Parathyroid adenoma (tissue), 2 donors: ENCODE measurements at regions not wholly inside any gene's neighbourhood (a gene's known extent, or its start where the extent isn't known, plus 50 kb on each side); places are given as distances from the start of the nearest gene placed in this dataset.

Experiments
- H2AFZ ChIP-seq: fragments of 300-600 bp; sonication (generic); one replicate; pipeline ENCODE4 v1.7.0; 2017; ENCODE audit warnings: antibody characterized with exemption, mild to moderate bottlenecking
- H3K27ac ChIP-seq: fragments of 300-600 bp; sonication (generic); one replicate; pipeline ENCODE4 v1.7.0; 2017
- H3K27me3 ChIP-seq: fragments of 300-600 bp; sonication (generic); one replicate; pipeline ENCODE4 v1.7.0; 2017; ENCODE audit warnings: low read length; ENCODE audit not compliant: control insufficient read depth, insufficient read depth
- H3K36me3 ChIP-seq: fragments of 300-600 bp; sonication (generic); one replicate; pipeline ENCODE4 v1.7.0; 2017; ENCODE audit warnings: low read length; ENCODE audit not compliant: control insufficient read depth, insufficient read depth
- H3K4me1 ChIP-seq: fragments of 300-600 bp; sonication (generic); one replicate; pipeline ENCODE4 v1.7.0; 2017; ENCODE audit warnings: control low read depth
- H3K4me2 ChIP-seq: fragments of 300-600 bp; sonication (generic); one replicate; pipeline ENCODE4 v1.7.0; 2017; ENCODE audit warnings: low read length
- H3K4me3 ChIP-seq: fragments of 300-600 bp; sonication (generic); one replicate; pipeline ENCODE4 v1.7.0; 2017; ENCODE audit warnings: low read depth, low read length
- H3K79me2 ChIP-seq: fragments of 300-600 bp; sonication (generic); one replicate; pipeline ENCODE4 v1.7.0; 2017; ENCODE audit warnings: control low read depth
- H3K9ac ChIP-seq: fragments of 300-600 bp; sonication (generic); one replicate; pipeline ENCODE4 v1.7.0; 2017; ENCODE audit warnings: mild to moderate bottlenecking
- H3K9me3 ChIP-seq: fragments of 300-600 bp; sonication (generic); one replicate; pipeline ENCODE4 v1.7.0; 2017; ENCODE audit warnings: low read length; ENCODE audit not compliant: control insufficient read depth
- TF ChIP-seq, protein P1 (sequence below): fragments of 300-600 bp; sonication (generic); IDR thresholded peaks from one replicate; pipeline ENCODE4 v1.7.0; 2017; ENCODE audit warnings: antibody characterized with exemption, mild to moderate bottlenecking
- donor health status: primary hyperparathyroidism.

- H3K4me2 ChIP-seq, result no peak overlapping the region
- H3K4me3 ChIP-seq, result no peak overlapping the region
- no peaks in the 10 kb centered on the region for H3K9me3 ChIP-seq
- no peak overlapping the region for H3K9ac ChIP-seq
- no peaks in the 10 kb centered on the region for H3K36me3 ChIP-seq
- no peak overlapping the region for H2AFZ ChIP-seq
- no peak overlapping the region for H3K27ac ChIP-seq
- TF ChIP-seq, protein P1, sequence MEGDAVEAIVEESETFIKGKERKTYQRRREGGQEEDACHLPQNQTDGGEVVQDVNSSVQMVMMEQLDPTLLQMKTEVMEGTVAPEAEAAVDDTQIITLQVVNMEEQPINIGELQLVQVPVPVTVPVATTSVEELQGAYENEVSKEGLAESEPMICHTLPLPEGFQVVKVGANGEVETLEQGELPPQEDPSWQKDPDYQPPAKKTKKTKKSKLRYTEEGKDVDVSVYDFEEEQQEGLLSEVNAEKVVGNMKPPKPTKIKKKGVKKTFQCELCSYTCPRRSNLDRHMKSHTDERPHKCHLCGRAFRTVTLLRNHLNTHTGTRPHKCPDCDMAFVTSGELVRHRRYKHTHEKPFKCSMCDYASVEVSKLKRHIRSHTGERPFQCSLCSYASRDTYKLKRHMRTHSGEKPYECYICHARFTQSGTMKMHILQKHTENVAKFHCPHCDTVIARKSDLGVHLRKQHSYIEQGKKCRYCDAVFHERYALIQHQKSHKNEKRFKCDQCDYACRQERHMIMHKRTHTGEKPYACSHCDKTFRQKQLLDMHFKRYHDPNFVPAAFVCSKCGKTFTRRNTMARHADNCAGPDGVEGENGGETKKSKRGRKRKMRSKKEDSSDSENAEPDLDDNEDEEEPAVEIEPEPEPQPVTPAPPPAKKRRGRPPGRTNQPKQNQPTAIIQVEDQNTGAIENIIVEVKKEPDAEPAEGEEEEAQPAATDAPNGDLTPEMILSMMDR, result no peak
- no peaks in the 10 kb centered on the region for H3K79me2 ChIP-seq
- no peaks in the 10 kb centered on the region for H3K4me1 ChIP-seq
- no peaks in the 10 kb centered on the region for H3K27me3 ChIP-seq
These were observed 74.6 kb upstream of the CREB3L1 start for GRCh38 chr11:46202696-46203391.

DNA sequence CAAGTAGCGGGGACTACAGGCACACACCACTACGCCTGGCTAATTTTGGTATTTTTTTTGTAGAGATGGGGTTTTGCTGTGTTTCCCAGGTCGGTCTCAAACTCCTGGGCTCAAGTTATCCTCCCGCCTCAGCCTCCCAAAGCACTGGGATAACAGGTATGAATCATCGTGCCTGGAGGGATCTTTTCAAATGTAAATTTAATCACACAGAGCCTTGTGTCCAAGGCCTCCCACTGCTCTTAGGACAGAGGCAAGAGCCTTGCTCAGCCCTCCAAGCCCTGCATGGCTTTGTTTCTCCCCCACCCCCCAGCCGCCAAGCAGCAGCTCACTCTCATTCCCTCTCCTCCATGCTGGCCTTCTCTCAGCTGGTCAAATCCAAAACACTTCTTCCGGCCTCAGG, 75.3 kb upstream of the CREB3L1 start:
- Histone ChIP-seq H3K27ac (no peak overlapping the region), H3K4me1 (no peaks in the 10 kb centered on the region), H3K4me3 (no peak overlapping the region), H3K36me3 (no peaks in the 10 kb centered on the region), H3K9me3 (no peaks in the 10 kb centered on the region), H3K27me3 (no peaks in the 10 kb centered on the region), H3K79me2 (no peaks in the 10 kb centered on the region), H3K4me2 (no peak overlapping the region), H2AFZ (no peak overlapping the region), H3K9ac (no peak overlapping the region)
- TF ChIP-seq, protein P1, result no peak

DNA sequence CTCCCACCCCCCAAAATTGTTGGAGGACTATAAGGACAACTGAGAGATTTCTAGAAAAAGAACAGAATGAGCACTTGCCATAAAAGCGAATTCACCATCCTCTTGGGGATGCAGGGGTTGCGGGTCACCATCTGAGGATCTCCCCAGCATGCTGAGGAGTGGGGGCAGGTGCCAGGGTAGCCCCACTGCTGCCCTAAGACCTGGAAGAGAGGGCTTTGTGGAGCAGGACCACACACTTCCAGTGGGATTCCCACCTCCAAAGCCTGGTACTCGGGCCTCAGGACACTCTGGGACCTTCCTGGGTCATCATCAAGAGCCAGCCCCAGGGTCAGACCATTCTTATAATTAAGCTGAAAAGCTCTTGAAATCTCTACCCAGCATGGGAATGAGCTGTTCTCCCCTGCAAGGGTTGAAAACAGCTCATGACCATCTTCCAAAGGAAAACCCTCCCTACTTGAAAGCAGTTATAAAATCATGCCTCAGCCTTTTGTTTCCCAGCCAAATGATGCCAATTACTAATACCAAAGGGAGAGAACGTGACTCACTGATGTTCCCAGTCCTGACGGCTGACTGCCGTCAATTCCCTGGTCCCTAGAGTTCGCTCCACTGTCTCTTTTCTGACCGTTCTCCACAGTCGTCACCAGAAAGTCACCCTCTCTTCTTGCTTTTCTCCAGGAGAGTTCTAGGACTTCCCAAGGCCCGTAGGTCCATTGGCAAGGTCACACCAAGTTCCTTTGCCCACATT, 76.8 kb upstream of the CREB3L1 start:
- H3K79me2 ChIP-seq, result no peaks in the 10 kb centered on the region
- H3K4me1 ChIP-seq, result no peaks in the 10 kb centered on the region
- no peaks in the 10 kb centered on the region for H3K9me3 ChIP-seq
- H3K9ac ChIP-seq, result no peak overlapping the region
- H3K4me2 ChIP-seq, result no peak overlapping the region
- TF ChIP-seq, protein P1, result no peak
- H3K27me3 ChIP-seq, result no peaks in the 10 kb centered on the region
- H3K36me3 ChIP-seq, result no peaks in the 10 kb centered on the region
- no peak overlapping the region for H2AFZ ChIP-seq
- H3K4me3 ChIP-seq, result no peak overlapping the region
- H3K27ac ChIP-seq, result no peak overlapping the region

- Histone ChIP-seq H3K36me3 (no peaks in the 10 kb centered on the region), H3K9ac (no peak overlapping the region), H3K27me3 (no peaks in the 10 kb centered on the region), H3K27ac (no peak overlapping the region), H3K4me3 (no peak overlapping the region), H3K4me2 (no peak overlapping the region), H2AFZ (no peak overlapping the region), H3K79me2 (no peaks in the 10 kb centered on the region), H3K4me1 (no peaks in the 10 kb centered on the region), H3K9me3 (no peaks in the 10 kb centered on the region)
- TF ChIP-seq, protein P1, result no peak
These were observed 77.3 kb upstream of the PHF21A start for GRCh38 chr11:46198245-46199240.
